CD14-positive monocyte (primary cell): ENCODE measurements at regions not wholly inside any gene's neighbourhood (a gene's known extent, or its start where the extent isn't known, plus 50 kb on each side); places are given as distances from the start of the nearest gene placed in this dataset.

Source experiments
- DNase-seq, 3 donors: peaks; one replicate each; pipeline ENCODE4 v3.0.0-alpha.2; 2011 to 2022
- H2AFZ ChIP-seq: 2 replicates; pipeline ENCODE4 v1.6.0; 2012; ENCODE audit warnings: mild to moderate bottlenecking, low read depth, low read length, inconsistent platforms; ENCODE audit not compliant: insufficient read depth, poor library complexity, severe bottlenecking
- H3K27ac ChIP-seq, 2 donors: 1 replicate in 1 of 2; 2 replicates in 1 of 2; pipeline ENCODE4 v1.5.1; 2012 to 2013; ENCODE audit warnings: low read length in 2 of 2, control low read depth in 1 of 2, inconsistent platforms in 1 of 2, low read depth in 1 of 2, mild to moderate bottlenecking in 1 of 2
- H3K27me3 ChIP-seq, 2 donors: one replicate each; pipeline versions ENCODE4 v1.6.0 to v1.6.1; 2011 to 2013; ENCODE audit warnings: low read length in 2 of 2; ENCODE audit not compliant: control insufficient read depth in 2 of 2, insufficient read depth in 2 of 2
- H3K36me3 ChIP-seq, 2 donors: replicated peaks in 1 of 2; 1 replicate in 1 of 2; 2 replicates in 1 of 2; pipeline versions ENCODE4 v1.5.1 to v1.6.1; 2012 to 2013; ENCODE audit warnings: low read length in 2 of 2, control low read depth in 1 of 2, inconsistent platforms in 1 of 2, mild to moderate bottlenecking in 1 of 2; ENCODE audit not compliant: insufficient read depth in 2 of 2, control insufficient read depth in 1 of 2
- H3K4me1 ChIP-seq, 2 donors: 1 replicate in 1 of 2; 2 replicates in 1 of 2; pipeline versions ENCODE4 v1.5.1 to v1.6.1; 2012 to 2013; ENCODE audit warnings: low read length in 2 of 2, control low read depth in 1 of 2, inconsistent platforms in 1 of 2, mild to moderate bottlenecking in 1 of 2, moderate library complexity in 1 of 2; ENCODE audit not compliant: insufficient read depth in 2 of 2, control insufficient read depth in 1 of 2
- H3K4me2 ChIP-seq: replicated peaks from 2 replicates; pipeline ENCODE3; 2012; ENCODE audit warnings: low read length, moderate library complexity, mild to moderate bottlenecking; ENCODE audit not compliant: poor library complexity, severe bottlenecking; ENCODE audit errors: extremely low read depth
- H3K4me3 ChIP-seq, 3 experiments: fragments of 200-600 bp in 1 of 3; sonication (generic) in 1 of 3; replicated peaks in 1 of 3; 1 replicate in 2 of 3; 2 replicates in 1 of 3; pipeline ENCODE4 v1.5.1; 2011 to 2013; ENCODE audit warnings: low read length in 3 of 3, mild to moderate bottlenecking in 3 of 3, control low read depth in 2 of 3, low read depth in 2 of 3, inconsistent platforms in 1 of 3, moderate library complexity in 1 of 3
- H3K79me2 ChIP-seq: 2 replicates; pipeline ENCODE4 v1.6.0; 2012; ENCODE audit warnings: mild to moderate bottlenecking, control low read depth, inconsistent platforms, low read length, moderate library complexity; ENCODE audit not compliant: insufficient read depth
- H3K9ac ChIP-seq: 2 replicates; pipeline ENCODE4 v1.6.0; 2017; ENCODE audit warnings: low read length, mild to moderate bottlenecking; ENCODE audit not compliant: insufficient read depth, poor library complexity, severe bottlenecking
- H3K9me3 ChIP-seq, 2 donors: replicated peaks in 1 of 2; 1 replicate in 1 of 2; 2 replicates in 1 of 2; pipeline versions ENCODE4 v1.5.1 to v1.6.1; 2012 to 2013; ENCODE audit warnings: low read length in 2 of 2, control low read depth in 1 of 2; ENCODE audit not compliant: control insufficient read depth in 1 of 2, insufficient read depth in 1 of 2
- H4K20me1 ChIP-seq: 2 replicates; pipeline ENCODE4 v1.6.0; 2012; ENCODE audit warnings: mild to moderate bottlenecking, low read length, control low read depth, moderate library complexity; ENCODE audit not compliant: insufficient read depth
- H3K27ac Mint-ChIP-seq, 7 donors: one replicate each; pipeline ENCODE4 v1.8.0; 2020; ENCODE audit warnings: mild to moderate bottlenecking in 7 of 7, mixed read lengths in 7 of 7, moderate library complexity in 6 of 7, inconsistent platforms in 2 of 7
- H3K27me3 Mint-ChIP-seq, 3 donors: one replicate each; pipeline ENCODE4 v1.8.0; 2021 to 2022; ENCODE audit warnings: low read depth in 3 of 3, mild to moderate bottlenecking in 3 of 3, mixed read lengths in 3 of 3, moderate library complexity in 3 of 3, inconsistent platforms in 1 of 3
- H3K36me3 Mint-ChIP-seq, 2 donors: one replicate each; pipeline ENCODE4 v1.8.0; 2020; ENCODE audit warnings: mixed read lengths in 2 of 2, inconsistent platforms in 1 of 2, mild to moderate bottlenecking in 1 of 2
- H3K4me1 Mint-ChIP-seq: one replicate; pipeline ENCODE4 v1.8.0; 2020; ENCODE audit warnings: mild to moderate bottlenecking, mixed read lengths
- H3K4me3 Mint-ChIP-seq, 2 donors: one replicate each; pipeline ENCODE4 v1.8.0; 2020; ENCODE audit warnings: mild to moderate bottlenecking in 2 of 2, mixed read lengths in 2 of 2, moderate library complexity in 1 of 2
- H3K9me3 Mint-ChIP-seq, 7 donors: one replicate each; pipeline ENCODE4 v1.8.0; 2020 to 2022; ENCODE audit warnings: mixed read lengths in 7 of 7, mild to moderate bottlenecking in 6 of 7, moderate library complexity in 6 of 7, inconsistent platforms in 2 of 7
- CTCF ChIP-seq: fragments of 200-600 bp; IDR thresholded peaks from one replicate; pipeline ENCODE4 v1.8.0; 2022; ENCODE audit warnings: antibody characterized with exemption, mild to moderate bottlenecking
- WGBS: methylation state at CpG from one replicate; pipeline ENCODE4 v1.1.5; 2013; ENCODE audit warnings: missing lambda C conversion rate; ENCODE audit not compliant: insufficient coverage; 5-methylcytosine and 5-hydroxymethylcytosine counted together
- intact Hi-C, 2 donors: fragments of 100-400 bp; cut with micrococcal nuclease; formaldehyde crosslinking; loops; one replicate each; pipeline versions ENCODE4 v1.15.0 to v1.15.1; 2023

GRCh38 chr1:90504509-90504908 is 212.6 kb downstream of the BARHL2 start:
- H3K9ac ChIP-seq = no peak overlapping the region
- no peaks in the 10 kb centered on the region for H3K4me1 ChIP-seq
- intact Hi-C loops = no loop called here
- Mint-ChIP-seq H3K36me3 (no peaks in the 10 kb centered on the region), H3K4me3 (no peak overlapping the region), H3K4me1 (no peaks in the 10 kb centered on the region), H3K27me3 (peaks cover 0 to 2% (median 0%) of the 10 kb centered on the region in 3 donors), H3K9me3 (peaks cover 0 to 3% (median 0%) of the 10 kb centered on the region in 7 donors), H3K27ac (no peak overlapping the region)
- no peak overlapping the region for H3K4me2 ChIP-seq
- no peaks in the 10 kb centered on the region for H3K9me3 ChIP-seq
- no peaks in the 10 kb centered on the region for H4K20me1 ChIP-seq
- DNase-seq = no peak
- no CpG with 5 or more reads among the region's 1 CpG for WGBS
- no peaks in the 10 kb centered on the region for H3K36me3 ChIP-seq
- H3K79me2 ChIP-seq = no peaks in the 10 kb centered on the region
- TF ChIP-seq CTCF = no peak
- H3K27ac ChIP-seq = no peak overlapping the region
- no peak overlapping the region for H3K4me3 ChIP-seq
- H3K27me3 ChIP-seq = no peaks in the 10 kb centered on the region
- no peak overlapping the region for H2AFZ ChIP-seq

GRCh38 chr1:90502696-90503095 is 214.4 kb downstream of the BARHL2 start:
- no peak overlapping the region for H3K4me2 ChIP-seq
- H3K9me3 ChIP-seq = no peaks in the 10 kb centered on the region
- no peak overlapping the region for H3K27ac Mint-ChIP-seq
- H3K27me3 Mint-ChIP-seq = no peaks in the 10 kb centered on the region
- no peak overlapping the region for H3K4me3 Mint-ChIP-seq
- intact Hi-C loops = no loop called here
- no peak for TF ChIP-seq CTCF
- H3K4me1 Mint-ChIP-seq = no peaks in the 10 kb centered on the region
- no peak overlapping the region for H3K9ac ChIP-seq
- no peak for DNase-seq
- no peaks in the 10 kb centered on the region for H3K27me3 ChIP-seq
- no peaks in the 10 kb centered on the region for H3K4me1 ChIP-seq
- no peaks in the 10 kb centered on the region for H3K36me3 ChIP-seq
- no peak overlapping the region for H3K4me3 ChIP-seq
- no peak overlapping the region for H2AFZ ChIP-seq
- H3K27ac ChIP-seq = no peak overlapping the region
- no peaks in the 10 kb centered on the region for H3K79me2 ChIP-seq
- no peaks in the 10 kb centered on the region for H4K20me1 ChIP-seq
- H3K36me3 Mint-ChIP-seq = no peaks in the 10 kb centered on the region
- H3K9me3 Mint-ChIP-seq = peaks cover 0 to 3% (median 0%) of the 10 kb centered on the region in 7 donors
- WGBS = no CpG with 5 or more reads among the region's 1 CpG
